Ishikawa (cell line): ENCODE measurements at regions not wholly inside any gene's neighbourhood (a gene's known extent, or its start where the extent isn't known, plus 50 kb on each side); places are given as distances from the start of the nearest gene placed in this dataset.

ENCODE experiments used
- EP300 ChIP-seq: IDR thresholded peaks from 2 replicates; pipeline ENCODE4 v1.6.1; 2012; ENCODE audit warnings: borderline replicate concordance
- REST ChIP-seq: IDR thresholded peaks from 2 replicates; pipeline ENCODE4 v1.6.1; 2012; ENCODE audit warnings: low read depth, mild to moderate bottlenecking

GRCh38 chr12:124241776-124242528 lies 52.9 kb upstream of the RFLNA start:
- no peak for TF ChIP-seq REST
- no peak for TF ChIP-seq EP300
